NT2/D1 (cell line): ENCODE measurements at regions not wholly inside any gene's neighbourhood (a gene's known extent, or its start where the extent isn't known, plus 50 kb on each side); places are given as distances from the start of the nearest gene placed in this dataset.

ENCODE experiments used
- SUZ12 ChIP-seq: IDR thresholded peaks from 2 replicates; pipeline ENCODE4 v1.6.1; 2011; ENCODE audit not compliant: insufficient read length, insufficient read depth; ENCODE audit errors: extremely low read depth
- YY1 ChIP-seq: IDR thresholded peaks from 2 replicates; pipeline ENCODE4 v1.6.1; 2011; ENCODE audit not compliant: insufficient read length, insufficient read depth
- ZNF274 ChIP-seq: IDR thresholded peaks from 2 replicates; pipeline ENCODE4 v1.6.1; 2011; ENCODE audit warnings: mild to moderate bottlenecking, low read depth, low read length

GRCh38 chr1:195594773-195595172 is 1013.5 kb downstream of the KCNT2 start:
- no peak for TF ChIP-seq ZNF274
- TF ChIP-seq YY1, result no peak
- no peak for TF ChIP-seq SUZ12
